Endodermal cell (in vitro differentiated cells): ENCODE measurements at regions not wholly inside any gene's neighbourhood (a gene's known extent, or its start where the extent isn't known, plus 50 kb on each side); places are given as distances from the start of the nearest gene placed in this dataset.

Source experiments
- DNase-seq: peaks from one replicate; pipeline ENCODE4 v3.0.0-alpha.2; 2017
- H3K27ac ChIP-seq: 2 replicates; pipeline ENCODE4 v1.5.1; 2013; ENCODE audit warnings: mild to moderate bottlenecking, low read depth, low read length, moderate library complexity
- H3K27me3 ChIP-seq: 2 replicates; pipeline ENCODE4 v1.6.1; 2013; ENCODE audit warnings: mild to moderate bottlenecking, low read length, moderate library complexity; ENCODE audit not compliant: insufficient read depth, control insufficient read depth, poor library complexity, severe bottlenecking
- H3K36me3 ChIP-seq: 2 replicates; pipeline ENCODE4 v1.7.0; 2013; ENCODE audit warnings: mild to moderate bottlenecking, low read length, moderate library complexity; ENCODE audit not compliant: control insufficient read depth, insufficient read depth
- H3K4me1 ChIP-seq: one replicate; pipeline ENCODE4 v1.7.0; 2013; ENCODE audit warnings: low read length; ENCODE audit not compliant: control insufficient read depth, insufficient read depth
- H3K4me3 ChIP-seq: 2 replicates; pipeline ENCODE4 v1.5.1; 2013; ENCODE audit warnings: mild to moderate bottlenecking, low read length, moderate library complexity
- H3K9ac ChIP-seq: 2 replicates; pipeline ENCODE4 v1.6.1; 2013; ENCODE audit warnings: mild to moderate bottlenecking, low read length, moderate library complexity; ENCODE audit not compliant: poor library complexity, severe bottlenecking; ENCODE audit errors: extremely low read depth
- H3K9me3 ChIP-seq: 2 replicates; pipeline ENCODE4 v1.6.1; 2013; ENCODE audit warnings: mild to moderate bottlenecking, low read length, moderate library complexity; ENCODE audit not compliant: control insufficient read depth
- H3K27ac Mint-ChIP-seq: 2 replicates; pipeline ENCODE4 v1.8.0; 2020; ENCODE audit warnings: mixed read lengths
- H3K27me3 Mint-ChIP-seq: 2 replicates; pipeline ENCODE4 v1.8.0; 2021; ENCODE audit warnings: mild to moderate bottlenecking, mixed read lengths; ENCODE audit not compliant: insufficient read depth
- H3K36me3 Mint-ChIP-seq: 2 replicates; pipeline ENCODE4 v1.8.0; 2020; ENCODE audit warnings: low read depth, mixed read lengths
- H3K4me1 Mint-ChIP-seq: 2 replicates; pipeline ENCODE4 v1.8.0; 2020; ENCODE audit warnings: mixed read lengths
- H3K4me3 Mint-ChIP-seq: 2 replicates; pipeline ENCODE4 v1.8.0; 2020; ENCODE audit warnings: mild to moderate bottlenecking, moderate library complexity, mixed read lengths
- H3K9me3 Mint-ChIP-seq: 2 replicates; pipeline ENCODE4 v1.8.0; 2020; ENCODE audit warnings: mild to moderate bottlenecking, mixed read lengths
- CTCF ChIP-seq: fragments of 200-600 bp; sonication (generic); conservative IDR thresholded peaks from 2 replicates; pipeline ENCODE4 v1.5.0; 2021; ENCODE audit warnings: antibody characterized with exemption, mild to moderate bottlenecking
- WGBS, 2 experiments: methylation state at CpG; one replicate each; pipeline versions ENCODE4 v1.1.5 to v1.1.7; 2013; ENCODE audit warnings: missing lambda C conversion rate in 2 of 2, mixed read lengths in 1 of 2; ENCODE audit not compliant: insufficient coverage in 1 of 2, insufficient read length in 1 of 2; 5-methylcytosine and 5-hydroxymethylcytosine counted together

DNA sequence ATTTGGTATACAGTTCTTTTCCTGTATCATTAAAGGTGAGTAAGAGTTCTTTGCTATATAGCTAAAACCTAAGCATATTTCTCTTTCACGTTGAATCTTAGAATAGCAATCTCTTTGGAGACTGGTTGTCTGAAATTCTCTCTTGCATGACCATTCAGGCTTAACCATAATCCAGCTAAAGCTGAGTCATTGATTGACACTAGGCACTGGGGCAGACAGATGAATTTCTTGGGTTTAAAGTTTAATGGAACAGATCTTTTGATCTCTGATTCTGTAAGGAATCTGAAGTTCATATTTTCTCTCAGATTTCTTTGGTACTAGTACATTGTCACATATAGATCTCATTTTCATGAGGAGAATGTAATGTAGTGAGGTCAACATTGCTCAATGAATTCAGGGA, 397.3 kb upstream of the MIR17HG start:
- no peak overlapping the region for H3K9ac ChIP-seq
- H3K27me3 Mint-ChIP-seq = peaks cover 5% of the 10 kb centered on the region
- peaks cover 7% of the 10 kb centered on the region for H3K4me1 Mint-ChIP-seq
- no peaks in the 10 kb centered on the region for H3K36me3 ChIP-seq
- H3K4me3 Mint-ChIP-seq = no peak overlapping the region
- H3K27ac Mint-ChIP-seq = no peak overlapping the region
- 95% methylated on average over 1 of the region's 1 CpG; no CpG with 5 or more reads in 1 of the 2 experiments for WGBS, 2 experiments
- TF ChIP-seq CTCF = no peak
- H3K4me1 ChIP-seq = no peaks in the 10 kb centered on the region
- no peaks in the 10 kb centered on the region for H3K36me3 Mint-ChIP-seq
- no peak overlapping the region for H3K27ac ChIP-seq
- no peaks in the 10 kb centered on the region for H3K27me3 ChIP-seq
- H3K9me3 ChIP-seq = no peaks in the 10 kb centered on the region
- no peaks in the 10 kb centered on the region for H3K9me3 Mint-ChIP-seq
- no peak for DNase-seq
- H3K4me3 ChIP-seq = no peak overlapping the region

DNA sequence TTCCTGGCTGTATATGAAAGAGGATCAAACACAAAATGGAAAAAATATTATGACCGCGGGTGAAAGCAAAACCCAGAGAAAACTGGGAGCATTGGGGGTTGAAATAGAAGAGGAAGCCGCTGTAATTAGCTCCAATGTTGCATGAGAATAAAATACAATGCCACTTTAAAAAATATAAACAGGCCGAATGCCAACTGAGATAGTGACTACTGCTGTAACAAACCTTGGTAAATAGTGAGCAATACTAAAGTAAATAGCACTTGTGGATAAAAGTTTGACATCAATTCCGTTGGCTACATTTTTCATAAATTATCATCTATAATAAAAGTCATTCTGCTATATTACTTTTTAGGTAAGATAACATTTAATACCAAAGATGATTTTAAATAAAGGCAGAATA, 395.8 kb upstream of the MIR17HG start:
- Mint-ChIP-seq H3K27ac (no peak overlapping the region), H3K4me1 (peaks cover 15% of the 10 kb centered on the region), H3K9me3 (no peaks in the 10 kb centered on the region), H3K27me3 (peaks cover 5% of the 10 kb centered on the region), H3K36me3 (no peaks in the 10 kb centered on the region), H3K4me3 (no peak overlapping the region)
- Histone ChIP-seq H3K36me3 (no peaks in the 10 kb centered on the region), H3K27ac (no peak overlapping the region), H3K9me3 (no peaks in the 10 kb centered on the region), H3K27me3 (no peaks in the 10 kb centered on the region), H3K9ac (no peak overlapping the region), H3K4me3 (no peak overlapping the region), H3K4me1 (peaks cover 4% of the 10 kb centered on the region)
- WGBS, 2 experiments = 95% methylated on average over 4 of the region's 5 CpGs; no CpG with 5 or more reads in 1 of the 2 experiments
- TF ChIP-seq CTCF = no peak
- no peak for DNase-seq

DNA sequence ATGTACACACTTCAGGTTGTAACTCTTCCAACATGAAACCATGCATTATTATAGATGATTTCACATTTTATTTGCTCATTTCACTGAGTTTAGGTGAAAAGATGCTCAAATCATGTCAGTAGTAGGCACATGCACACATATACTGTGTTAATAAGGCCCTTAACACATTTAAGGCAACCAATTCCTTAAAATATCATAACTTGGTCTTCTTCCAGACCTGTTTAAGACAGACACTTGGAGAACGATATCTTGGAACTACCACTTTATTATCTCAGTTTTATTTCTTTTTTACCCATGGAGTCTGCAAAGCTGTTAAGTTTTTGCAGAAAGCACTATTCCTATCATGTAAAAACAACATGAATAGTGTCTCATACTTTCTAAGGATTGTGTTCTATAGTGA, 395.2 kb upstream of the MIR17HG start:
- WGBS, 2 experiments = 93 to 100% methylated on average over 1 of the region's 1 CpG
- peaks cover 2% of the 10 kb centered on the region for H3K27me3 Mint-ChIP-seq
- peaks cover 15% of the 10 kb centered on the region for H3K4me1 Mint-ChIP-seq
- TF ChIP-seq CTCF = no peak
- DNase-seq = no peak
- Histone ChIP-seq H3K4me3 (no peak overlapping the region), H3K27ac (no peak overlapping the region), H3K36me3 (no peaks in the 10 kb centered on the region), H3K9me3 (no peaks in the 10 kb centered on the region), H3K27me3 (no peaks in the 10 kb centered on the region), H3K4me1 (peaks cover 4% of the 10 kb centered on the region), H3K9ac (no peak overlapping the region)
- no peaks in the 10 kb centered on the region for H3K36me3 Mint-ChIP-seq
- H3K4me3 Mint-ChIP-seq = no peak overlapping the region
- H3K27ac Mint-ChIP-seq = no peak overlapping the region
- H3K9me3 Mint-ChIP-seq = no peaks in the 10 kb centered on the region
